Lower lobe of right lung (tissue), 2 donors: ENCODE measurements at regions not wholly inside any gene's neighbourhood (a gene's known extent, or its start where the extent isn't known, plus 50 kb on each side); places are given as distances from the start of the nearest gene placed in this dataset.
"Not testable (repeated sequence)": the region's sequence is repeated elsewhere in the genome, so short reads cannot be mapped to it uniquely, and the experiment has no call there.

ENCODE experiments used
- ATAC-seq, 2 donors: fragments of 200-7000 bp; cut with Tn5 transposase; one replicate each; pipeline ENCODE4 v1.9.1; 2020 to 2022; ENCODE audit warnings: mild to moderate bottlenecking in 2 of 2, moderate library complexity in 2 of 2
- DNase-seq: peaks from one replicate; pipeline ENCODE4 v3.0.0-alpha.2; 2020
- H3K27ac ChIP-seq: fragments of 200-600 bp; one replicate; pipeline ENCODE4 v1.8.0; 2022
- H3K27me3 ChIP-seq: fragments of 200-600 bp; one replicate; pipeline ENCODE4 v1.8.0; 2022; ENCODE audit warnings: low read depth
- H3K36me3 ChIP-seq: fragments of 200-600 bp; one replicate; pipeline ENCODE4 v1.8.0; 2022; ENCODE audit warnings: mild to moderate bottlenecking
- H3K4me1 ChIP-seq: fragments of 200-600 bp; one replicate; pipeline ENCODE4 v1.8.0; 2022
- H3K4me3 ChIP-seq: fragments of 200-600 bp; one replicate; pipeline ENCODE4 v1.8.0; 2022; ENCODE audit warnings: mild to moderate bottlenecking
- H3K9me3 ChIP-seq: fragments of 200-600 bp; one replicate; pipeline ENCODE4 v1.8.0; 2022
- CTCF ChIP-seq: fragments of 200-600 bp; IDR thresholded peaks from one replicate; pipeline ENCODE4 v1.8.0; 2022; ENCODE audit warnings: antibody characterized with exemption, mild to moderate bottlenecking
- intact Hi-C: fragments of 100-400 bp; cut with DNase I; formaldehyde crosslinking; loops from one replicate; pipeline ENCODE4 v1.11.0; 2022
- donor health status: DM: no; HTN: yes; CAD: no; lungs with severe emphysema.

GRCh38 chr3:1456781-1457311 is 364.0 kb downstream of the CNTN6 start:
- no peak overlapping the region for H3K27ac ChIP-seq
- DNase-seq: no peak
- H3K27me3 ChIP-seq: no peaks in the 10 kb centered on the region
- H3K36me3 ChIP-seq: no peaks in the 10 kb centered on the region
- H3K4me3 ChIP-seq: no peak overlapping the region
- intact Hi-C loops: no loop called here
- H3K4me1 ChIP-seq: no peaks in the 10 kb centered on the region
- no peak for TF ChIP-seq CTCF
- H3K9me3 ChIP-seq: no peaks in the 10 kb centered on the region
- no peak for ATAC-seq

GRCh38 chr3:1462371-1462770 is 369.5 kb downstream of the CNTN6 start:
- no peak for ATAC-seq
- H3K27ac ChIP-seq: no peak overlapping the region
- H3K4me3 ChIP-seq: no peak overlapping the region
- H3K36me3 ChIP-seq: no peaks in the 10 kb centered on the region
- H3K27me3 ChIP-seq: no peaks in the 10 kb centered on the region
- no peak for DNase-seq
- H3K9me3 ChIP-seq: no peaks in the 10 kb centered on the region
- TF ChIP-seq CTCF: no peak
- intact Hi-C loops: no loop called here
- H3K4me1 ChIP-seq: no peaks in the 10 kb centered on the region

- H3K27ac ChIP-seq: no peak overlapping the region
- no peak for TF ChIP-seq CTCF
- no peak overlapping the region for H3K4me3 ChIP-seq
- DNase-seq: no peak
- H3K9me3 ChIP-seq: no peaks in the 10 kb centered on the region
- H3K36me3 ChIP-seq: no peaks in the 10 kb centered on the region
- H3K4me1 ChIP-seq: no peaks in the 10 kb centered on the region
- no peak for ATAC-seq
- intact Hi-C loops: no loop called here
- H3K27me3 ChIP-seq: no peaks in the 10 kb centered on the region
These were observed 370.1 kb downstream of the CNTN6 start for GRCh38 chr3:1462856-1463450.

- H3K9me3 ChIP-seq, H3K36me3 ChIP-seq, H3K27ac ChIP-seq, DNase-seq, ATAC-seq, H3K4me3 ChIP-seq, intact Hi-C loops, H3K27me3 ChIP-seq, H3K4me1 ChIP-seq: not testable (repeated sequence)
These were observed 372.3 kb downstream of the CNTN6 start for GRCh38 chr3:1465091-1465490.

GRCh38 chr3:1468145-1468544 is 375.3 kb downstream of the CNTN6 start:
- Histone ChIP-seq H3K9me3 (no peaks in the 10 kb centered on the region), H3K4me3 (no peak overlapping the region), H3K27me3 (no peaks in the 10 kb centered on the region), H3K36me3 (no peaks in the 10 kb centered on the region), H3K27ac (no peak overlapping the region), H3K4me1 (no peaks in the 10 kb centered on the region)
- DNase-seq: no peak
- intact Hi-C loops: no loop called here
- ATAC-seq: no peak
- TF ChIP-seq CTCF: no peak

- no peaks in the 10 kb centered on the region for H3K36me3 ChIP-seq
- DNase-seq (no peak), ATAC-seq (no peak)
- no peaks in the 10 kb centered on the region for H3K4me1 ChIP-seq
- no peak overlapping the region for H3K4me3 ChIP-seq
- intact Hi-C loops: no loop called here
- no peak overlapping the region for H3K27ac ChIP-seq
- no peak for TF ChIP-seq CTCF
- H3K9me3 ChIP-seq: no peaks in the 10 kb centered on the region
- no peaks in the 10 kb centered on the region for H3K27me3 ChIP-seq
These were observed 376.4 kb downstream of the CNTN6 start for GRCh38 chr3:1469248-1469647.
